ENCODE measurements at regions not wholly inside any gene's neighbourhood (a gene's known extent, or its start where the extent isn't known, plus 50 kb on each side); places are given as distances from the start of the nearest gene placed in this dataset.

- no peaks in the 10 kb centered on the region for H3K4me1 ChIP-seq (ENCODE audit: control insufficient read depth in 1 of 2, insufficient read depth in 2 of 2, low read length in 2 of 2)
- Mint-ChIP-seq H3K27ac (no peak overlapping the region), H3K4me1 (no peaks in the 10 kb centered on the region), H3K4me3 (no peak overlapping the region), H3K36me3 (no peaks in the 10 kb centered on the region), H3K27me3 (ENCODE audit: low read depth in 3 of 3) (no peaks in the 10 kb centered on the region), H3K9me3 (peaks cover 0 to 13% (median 3%) of the 10 kb centered on the region in 7 donors)
- H4K20me1 ChIP-seq (ENCODE audit: insufficient read depth, low read length), result no peaks in the 10 kb centered on the region
- intact Hi-C loops (cut with micrococcal nuclease), result no loop called here
- no peak overlapping the region for H3K9ac ChIP-seq (ENCODE audit: insufficient read depth, low read length, poor library complexity, severe bottlenecking)
- no peaks in the 10 kb centered on the region for H3K27me3 ChIP-seq (ENCODE audit: control insufficient read depth in 2 of 2, insufficient read depth in 2 of 2, low read length in 2 of 2)
- no CpG with 5 or more reads among the region's 1 CpG for WGBS (ENCODE audit: insufficient coverage)
- TF ChIP-seq CTCF (IDR thresholded peaks at IDR 0.05), result no peak
- no peak overlapping the region for H3K4me2 ChIP-seq (replicated peaks; ENCODE audit: extremely low read depth, low read length, poor library complexity, severe bottlenecking)
- H2AFZ ChIP-seq (ENCODE audit: insufficient read depth, low read depth, low read length, poor library complexity, severe bottlenecking), result no peak overlapping the region
- H3K9me3 ChIP-seq (replicated peaks in 1 of 2; ENCODE audit: control insufficient read depth in 1 of 2, insufficient read depth in 1 of 2, low read length in 2 of 2), result peaks cover 0 to 12% of the 10 kb centered on the region in 2 donors
- no peak for DNase-seq
- H3K36me3 ChIP-seq (replicated peaks in 1 of 2; ENCODE audit: control insufficient read depth in 1 of 2, insufficient read depth in 2 of 2, low read length in 2 of 2), result no peaks in the 10 kb centered on the region
- H3K79me2 ChIP-seq (ENCODE audit: insufficient read depth, low read length), result no peaks in the 10 kb centered on the region
- H3K4me3 ChIP-seq (replicated peaks in 1 of 3; ENCODE audit: low read depth in 2 of 3, low read length in 3 of 3), result no peak overlapping the region
- H3K27ac ChIP-seq (ENCODE audit: low read depth in 1 of 2, low read length in 2 of 2), result no peak overlapping the region
These were observed 511.3 kb upstream of the TENM3 start for GRCh38 chr4:181731900-181732299.

- no peaks in the 10 kb centered on the region for H3K79me2 ChIP-seq (ENCODE audit: insufficient read depth, low read length)
- H2AFZ ChIP-seq (ENCODE audit: insufficient read depth, low read depth, low read length, poor library complexity, severe bottlenecking), result no peak overlapping the region
- H4K20me1 ChIP-seq (ENCODE audit: insufficient read depth, low read length), result no peaks in the 10 kb centered on the region
- no peak for TF ChIP-seq CTCF (IDR thresholded peaks at IDR 0.05)
- no peak overlapping the region for H3K4me2 ChIP-seq (replicated peaks; ENCODE audit: extremely low read depth, low read length, poor library complexity, severe bottlenecking)
- intact Hi-C loops (cut with micrococcal nuclease), result no loop called here
- H3K27ac ChIP-seq (ENCODE audit: low read depth in 1 of 2, low read length in 2 of 2), result no peak overlapping the region
- Mint-ChIP-seq H3K36me3 (no peaks in the 10 kb centered on the region), H3K4me3 (no peak overlapping the region), H3K27ac (no peak overlapping the region), H3K4me1 (no peaks in the 10 kb centered on the region), H3K9me3 (peaks cover 0 to 3% (median 1%) of the 10 kb centered on the region in 7 donors), H3K27me3 (ENCODE audit: low read depth in 3 of 3) (no peaks in the 10 kb centered on the region)
- DNase-seq, result no peak
- no peak overlapping the region for H3K4me3 ChIP-seq (replicated peaks in 1 of 3; ENCODE audit: low read depth in 2 of 3, low read length in 3 of 3)
- peaks cover 0 to 3% of the 10 kb centered on the region in 2 donors for H3K9me3 ChIP-seq (replicated peaks in 1 of 2; ENCODE audit: control insufficient read depth in 1 of 2, insufficient read depth in 1 of 2, low read length in 2 of 2)
- no peaks in the 10 kb centered on the region for H3K27me3 ChIP-seq (ENCODE audit: control insufficient read depth in 2 of 2, insufficient read depth in 2 of 2, low read length in 2 of 2)
- WGBS (ENCODE audit: insufficient coverage), result no CpG with 5 or more reads among the region's 4 CpGs
- H3K4me1 ChIP-seq (ENCODE audit: control insufficient read depth in 1 of 2, insufficient read depth in 2 of 2, low read length in 2 of 2), result no peaks in the 10 kb centered on the region
- H3K36me3 ChIP-seq (replicated peaks in 1 of 2; ENCODE audit: control insufficient read depth in 1 of 2, insufficient read depth in 2 of 2, low read length in 2 of 2), result no peaks in the 10 kb centered on the region
- no peak overlapping the region for H3K9ac ChIP-seq (ENCODE audit: insufficient read depth, low read length, poor library complexity, severe bottlenecking)
These were observed 505.5 kb upstream of the TENM3 start for GRCh38 chr4:181737744-181738143.

Data from CD14-positive monocyte (primary cell).